CD8-positive, alpha-beta memory T cell (primary cell): ENCODE measurements at regions not wholly inside any gene's neighbourhood (a gene's known extent, or its start where the extent isn't known, plus 50 kb on each side); places are given as distances from the start of the nearest gene placed in this dataset.

Experiments used
- CTCF ChIA-PET: fragments of 350-600 bp; sonication (Branson Sonifier 250); formaldehyde crosslinking; loops from one replicate; lab custom pipeline; 2021; ENCODE audit warnings: antibody characterized with exemption; lab: Charles Lee
- POLR2A ChIA-PET: fragments of 350-600 bp; sonication (Branson Sonifier 250); formaldehyde crosslinking; loops from one replicate; lab custom pipeline; 2021; ENCODE audit warnings: antibody characterized with exemption; lab: Charles Lee
- DNase-seq, 5 donors: peaks; one replicate each; pipeline versions ENCODE4 v3.0.0 to v3.0.0-alpha.2; 2020 to 2022; ENCODE audit warnings: mixed read lengths in 1 of 5
- H3K27ac ChIP-seq: one replicate; pipeline ENCODE4 v1.7.0; 2013; ENCODE audit warnings: low read depth, mild to moderate bottlenecking, low read length, moderate library complexity
- H3K27me3 ChIP-seq: 2 replicates; pipeline ENCODE4 v1.7.0; 2013; ENCODE audit warnings: low read length, mild to moderate bottlenecking; ENCODE audit not compliant: insufficient read depth, poor library complexity, severe bottlenecking
- H3K36me3 ChIP-seq: 2 replicates; pipeline ENCODE4 v1.7.0; 2013; ENCODE audit warnings: mild to moderate bottlenecking, low read length, moderate library complexity; ENCODE audit not compliant: insufficient read depth
- H3K4me1 ChIP-seq: 2 replicates; pipeline ENCODE4 v1.7.0; 2013; ENCODE audit warnings: mild to moderate bottlenecking, low read length, moderate library complexity; ENCODE audit not compliant: insufficient read depth
- H3K4me3 ChIP-seq: 2 replicates; pipeline ENCODE4 v1.7.0; 2013; ENCODE audit warnings: mild to moderate bottlenecking, low read length
- H3K9me3 ChIP-seq: 2 replicates; pipeline ENCODE4 v1.7.0; 2013; ENCODE audit warnings: mild to moderate bottlenecking, low read length
- H3K27ac Mint-ChIP-seq, 8 donors: one replicate each; pipeline ENCODE4 v1.8.0; 2020 to 2021; ENCODE audit warnings: mixed read lengths in 8 of 8, mild to moderate bottlenecking in 6 of 8, inconsistent platforms in 3 of 8, moderate library complexity in 3 of 8
- H3K27me3 Mint-ChIP-seq, 2 donors: one replicate each; pipeline ENCODE4 v1.8.0; 2020 to 2021; ENCODE audit warnings: mixed read lengths in 2 of 2, mild to moderate bottlenecking in 1 of 2, moderate library complexity in 1 of 2
- H3K36me3 Mint-ChIP-seq, 3 donors: one replicate each; pipeline ENCODE4 v1.8.0; 2020 to 2021; ENCODE audit warnings: mixed read lengths in 3 of 3, inconsistent platforms in 1 of 3, mild to moderate bottlenecking in 1 of 3
- H3K4me1 Mint-ChIP-seq, 3 donors: one replicate each; pipeline ENCODE4 v1.8.0; 2020 to 2021; ENCODE audit warnings: mixed read lengths in 3 of 3, inconsistent platforms in 1 of 3, mild to moderate bottlenecking in 1 of 3
- H3K4me3 Mint-ChIP-seq, 7 donors: one replicate each; pipeline ENCODE4 v1.8.0; 2020 to 2021; ENCODE audit warnings: mixed read lengths in 7 of 7, mild to moderate bottlenecking in 6 of 7, moderate library complexity in 4 of 7, inconsistent platforms in 2 of 7
- H3K9me3 Mint-ChIP-seq, 5 donors: one replicate each; pipeline ENCODE4 v1.8.0; 2020 to 2022; ENCODE audit warnings: mixed read lengths in 5 of 5, mild to moderate bottlenecking in 3 of 5, moderate library complexity in 2 of 5, inconsistent platforms in 1 of 5

GRCh38 chr14:81859046-81859445 lies 325.4 kb upstream of the SEL1L start:
- no peaks in the 10 kb centered on the region for H3K27me3 ChIP-seq
- H3K27ac Mint-ChIP-seq = no peak overlapping the region
- peaks cover 0 to 2% of the 10 kb centered on the region in 2 donors for H3K27me3 Mint-ChIP-seq
- no peak for DNase-seq
- H3K36me3 Mint-ChIP-seq = no peaks in the 10 kb centered on the region
- ChIA-PET POLR2A (no interaction called here), CTCF (no interaction called here)
- H3K9me3 Mint-ChIP-seq = peaks cover 11 to 25% (median 20%) of the 10 kb centered on the region in 5 donors
- H3K36me3 ChIP-seq = no peaks in the 10 kb centered on the region
- H3K4me1 Mint-ChIP-seq = no peaks in the 10 kb centered on the region
- no peaks in the 10 kb centered on the region for H3K9me3 ChIP-seq
- H3K4me3 Mint-ChIP-seq = no peak overlapping the region
- H3K27ac ChIP-seq = no peak overlapping the region
- no peak overlapping the region for H3K4me3 ChIP-seq
- H3K4me1 ChIP-seq = no peaks in the 10 kb centered on the region

- peaks cover 0 to 9% (median 2%) of the 10 kb centered on the region in 5 donors for H3K9me3 Mint-ChIP-seq
- CTCF ChIA-PET = no interaction called here
- no peaks in the 10 kb centered on the region for H3K4me1 Mint-ChIP-seq
These were observed 334.5 kb upstream of the SEL1L start for GRCh38 chr14:81868172-81868571.

GRCh38 chr14:81871706-81872105 lies 338.1 kb upstream of the SEL1L start:
- no peaks in the 10 kb centered on the region for H3K4me1 ChIP-seq
- peaks cover 4 to 19% (median 13%) of the 10 kb centered on the region in 5 donors for H3K9me3 Mint-ChIP-seq
- no peaks in the 10 kb centered on the region for H3K4me1 Mint-ChIP-seq
- H3K4me3 Mint-ChIP-seq = no peak overlapping the region
- no peak for DNase-seq
- no peaks in the 10 kb centered on the region for H3K36me3 ChIP-seq
- no peaks in the 10 kb centered on the region for H3K27me3 ChIP-seq
- no peak overlapping the region for H3K4me3 ChIP-seq
- H3K27ac Mint-ChIP-seq = no peak overlapping the region
- H3K9me3 ChIP-seq = no peaks in the 10 kb centered on the region
- H3K27me3 Mint-ChIP-seq = no peaks in the 10 kb centered on the region
- H3K27ac ChIP-seq = no peak overlapping the region
- ChIA-PET CTCF (no interaction called here), POLR2A (no interaction called here)
- H3K36me3 Mint-ChIP-seq = no peaks in the 10 kb centered on the region

More at GRCh38 chr14:81868172-81868571, 334.5 kb upstream of the SEL1L start:
- H3K4me3 Mint-ChIP-seq = no peak overlapping the region
- Histone ChIP-seq H3K36me3 (no peaks in the 10 kb centered on the region), H3K4me3 (no peak overlapping the region), H3K4me1 (no peaks in the 10 kb centered on the region), H3K27ac (no peak overlapping the region), H3K9me3 (no peaks in the 10 kb centered on the region), H3K27me3 (no peaks in the 10 kb centered on the region)
- H3K27ac Mint-ChIP-seq = no peak overlapping the region
- H3K36me3 Mint-ChIP-seq = no peaks in the 10 kb centered on the region
- DNase-seq = no peak
- POLR2A ChIA-PET = no interaction called here
- no peaks in the 10 kb centered on the region for H3K27me3 Mint-ChIP-seq

- H3K27me3 Mint-ChIP-seq = peaks cover 0 to 2% of the 10 kb centered on the region in 2 donors
These were observed 350.7 kb upstream of the SEL1L start for GRCh38 chr14:81884382-81884781.

GRCh38 chr14:81886588-81886987 lies 352.9 kb upstream of the SEL1L start:
- no peak overlapping the region for H3K4me3 ChIP-seq
- Mint-ChIP-seq H3K4me3 (no peak overlapping the region), H3K9me3 (peaks cover 4 to 11% (median 7%) of the 10 kb centered on the region in 5 donors), H3K4me1 (no peaks in the 10 kb centered on the region), H3K36me3 (peaks cover 0 to 3% (median 0%) of the 10 kb centered on the region in 3 donors), H3K27me3 (peaks cover 0 to 2% of the 10 kb centered on the region in 2 donors), H3K27ac (no peak overlapping the region)
- no peak for DNase-seq
- H3K27ac ChIP-seq = no peak overlapping the region
- no peaks in the 10 kb centered on the region for H3K9me3 ChIP-seq
- H3K36me3 ChIP-seq = no peaks in the 10 kb centered on the region
- no peaks in the 10 kb centered on the region for H3K4me1 ChIP-seq
- POLR2A ChIA-PET = no interaction called here
- CTCF ChIA-PET = no interaction called here
- no peaks in the 10 kb centered on the region for H3K27me3 ChIP-seq

More at GRCh38 chr14:81884382-81884781, 350.7 kb upstream of the SEL1L start:
- H3K36me3 Mint-ChIP-seq = no peaks in the 10 kb centered on the region
- ChIA-PET POLR2A (no interaction called here), CTCF (no interaction called here)
- no peaks in the 10 kb centered on the region for H3K4me1 ChIP-seq
- H3K4me3 ChIP-seq = no peak overlapping the region
- H3K4me1 Mint-ChIP-seq = no peaks in the 10 kb centered on the region
- H3K9me3 ChIP-seq = no peaks in the 10 kb centered on the region
- H3K9me3 Mint-ChIP-seq = peaks cover 3 to 15% (median 4%) of the 10 kb centered on the region in 5 donors
- H3K4me3 Mint-ChIP-seq = no peak overlapping the region
- no peaks in the 10 kb centered on the region for H3K36me3 ChIP-seq
- H3K27ac ChIP-seq = no peak overlapping the region
- no peak for DNase-seq
- H3K27ac Mint-ChIP-seq = no peak overlapping the region
- H3K27me3 ChIP-seq = no peaks in the 10 kb centered on the region

- H3K36me3 Mint-ChIP-seq = peaks cover 0 to 3% (median 0%) of the 10 kb centered on the region in 3 donors
- no peak overlapping the region for H3K27ac Mint-ChIP-seq
- Histone ChIP-seq H3K36me3 (no peaks in the 10 kb centered on the region), H3K27me3 (no peaks in the 10 kb centered on the region), H3K4me3 (no peak overlapping the region), H3K9me3 (no peaks in the 10 kb centered on the region), H3K4me1 (no peaks in the 10 kb centered on the region), H3K27ac (no peak overlapping the region)
- CTCF ChIA-PET = no interaction called here
- H3K9me3 Mint-ChIP-seq = peaks cover 6 to 19% (median 7%) of the 10 kb centered on the region in 5 donors
- POLR2A ChIA-PET = no interaction called here
- DNase-seq = no peak
- no peaks in the 10 kb centered on the region for H3K27me3 Mint-ChIP-seq
- no peaks in the 10 kb centered on the region for H3K4me1 Mint-ChIP-seq
- H3K4me3 Mint-ChIP-seq = no peak overlapping the region
These were observed 355.9 kb upstream of the SEL1L start for GRCh38 chr14:81889529-81889928.

- no peak overlapping the region for H3K27ac ChIP-seq
- H3K36me3 ChIP-seq = no peaks in the 10 kb centered on the region
- Mint-ChIP-seq H3K27me3 (no peaks in the 10 kb centered on the region), H3K9me3 (peaks cover 4 to 19% (median 7%) of the 10 kb centered on the region in 5 donors), H3K36me3 (peaks cover 0 to 3% (median 0%) of the 10 kb centered on the region in 3 donors), H3K4me1 (no peaks in the 10 kb centered on the region), H3K4me3 (no peak overlapping the region), H3K27ac (no peak overlapping the region)
- no peak for DNase-seq
- ChIA-PET POLR2A (no interaction called here), CTCF (no interaction called here)
- no peaks in the 10 kb centered on the region for H3K27me3 ChIP-seq
- no peaks in the 10 kb centered on the region for H3K9me3 ChIP-seq
- no peaks in the 10 kb centered on the region for H3K4me1 ChIP-seq
- no peak overlapping the region for H3K4me3 ChIP-seq
These were observed 356.4 kb upstream of the SEL1L start for GRCh38 chr14:81890020-81890419.

GRCh38 chr14:81903477-81903876 lies 369.8 kb upstream of the SEL1L start:
- H3K4me3 ChIP-seq = no peak overlapping the region
- H3K27ac ChIP-seq = no peak overlapping the region
- H3K9me3 ChIP-seq = no peaks in the 10 kb centered on the region
- Mint-ChIP-seq H3K27ac (no peak overlapping the region), H3K27me3 (no peaks in the 10 kb centered on the region), H3K4me1 (no peaks in the 10 kb centered on the region), H3K9me3 (peaks cover 8 to 48% (median 16%) of the 10 kb centered on the region in 5 donors), H3K36me3 (no peaks in the 10 kb centered on the region), H3K4me3 (no peak overlapping the region)
- POLR2A ChIA-PET = no interaction called here
- DNase-seq = no peak
- CTCF ChIA-PET = no interaction called here
- no peaks in the 10 kb centered on the region for H3K4me1 ChIP-seq
- H3K36me3 ChIP-seq = no peaks in the 10 kb centered on the region
- H3K27me3 ChIP-seq = no peaks in the 10 kb centered on the region

GRCh38 chr14:81927070-81927469 lies 393.4 kb upstream of the SEL1L start:
- POLR2A ChIA-PET = no interaction called here
- H3K9me3 ChIP-seq = no peaks in the 10 kb centered on the region
- H3K4me3 ChIP-seq = no peak overlapping the region
- no peak overlapping the region for H3K27ac Mint-ChIP-seq
- CTCF ChIA-PET = no interaction called here
- no peaks in the 10 kb centered on the region for H3K27me3 ChIP-seq
- H3K4me1 ChIP-seq = no peaks in the 10 kb centered on the region
- H3K27me3 Mint-ChIP-seq = no peaks in the 10 kb centered on the region
- H3K4me1 Mint-ChIP-seq = no peaks in the 10 kb centered on the region
- no peaks in the 10 kb centered on the region for H3K36me3 Mint-ChIP-seq
- H3K4me3 Mint-ChIP-seq = no peak overlapping the region
- DNase-seq = no peak
- no peaks in the 10 kb centered on the region for H3K36me3 ChIP-seq
- peaks cover 0 to 16% (median 5%) of the 10 kb centered on the region in 5 donors for H3K9me3 Mint-ChIP-seq
- no peak overlapping the region for H3K27ac ChIP-seq
